Pancreas (tissue), 10 donors: ENCODE measurements at regions not wholly inside any gene's neighbourhood (a gene's known extent, or its start where the extent isn't known, plus 50 kb on each side); places are given as distances from the start of the nearest gene placed in this dataset.
"Not testable (repeated sequence)": the region's sequence is repeated elsewhere in the genome, so short reads cannot be mapped to it uniquely, and the experiment has no call there.

Source experiments
- ATAC-seq, 4 donors: fragments of 200-7000 bp; cut with Tn5 transposase; one replicate each; pipeline versions ENCODE4 v1.8.0 to v1.9.1; 2020; ENCODE audit warnings: mild to moderate bottlenecking in 4 of 4, moderate library complexity in 4 of 4
- DNase-seq, 6 donors: peaks; one replicate each; pipeline ENCODE4 v3.0.0-alpha.2; 2020
- FAIRE-seq: peaks from 2 replicates; lab custom pipeline; 2012; peaks lifted over from hg19 to GRCh38; lab: Jason Lieb, UNC
- H3K27ac ChIP-seq, 4 donors: fragments of 200-600 bp; sonication (generic); 1 replicate in 3 of 4; 2 replicates in 1 of 4; pipeline versions ENCODE4 v1.5.0 to v1.8.0; 2020
- H3K27me3 ChIP-seq, 4 donors: fragments of 200-600 bp; one replicate each; pipeline ENCODE4 v1.8.0; 2021
- H3K36me3 ChIP-seq, 3 donors: fragments of 200-600 bp; sonication (generic) in 1 of 3; one replicate each; pipeline versions ENCODE4 v1.5.0 to v1.8.0; 2020 to 2021
- H3K4me1 ChIP-seq, 3 donors: fragments of 200-600 bp; one replicate each; pipeline ENCODE4 v1.8.0; 2021
- H3K4me3 ChIP-seq, 4 donors: fragments of 200-600 bp; sonication (generic) in 2 of 4; one replicate each; pipeline versions ENCODE4 v1.5.0 to v1.8.0; 2020 to 2021
- H3K9me3 ChIP-seq, 4 donors: fragments of 200-600 bp; one replicate each; pipeline ENCODE4 v1.8.0; 2021
- CTCF ChIP-seq, 4 donors: fragments of 200-600 bp; sonication (generic) in 3 of 4; IDR thresholded peaks; one replicate each; pipeline versions ENCODE4 v1.5.0 to v1.8.0; 2021; ENCODE audit warnings: antibody characterized with exemption in 4 of 4
- WGBS, 2 donors: extraction: QIAGEN DNeasy Blood & Tissue Kit; methylation state at CpG; one replicate each; pipeline ENCODE4 v1.1.7; 2013; 5-methylcytosine and 5-hydroxymethylcytosine counted together
- intact Hi-C, 3 donors: fragments of 100-400 bp; cut with DNase I; formaldehyde crosslinking; loops; one replicate each; pipeline versions ENCODE4 v1.11.1 to v1.14.2; 2022
- donor health status: healthy with polysubstance abuse.
- donor health status: DM: no; HTN: no; CAD: no; lungs with moderate emphysema.
- donor health status: DM: no; HTN: no; CAD: no.
- donor health status: control.
- donor health status: control.
- donor health status: Bipolar disorder and iron deficiency.
- donor health status: DM: yes; HTN: yes; CAD: no.
- donor health status: DM: no; HTN: no; CAD: no.
- donor health status: DM: no; HTN: no; CAD: no.
- donor health status: DM: yes; HTN: yes; CAD: no.

- ATAC-seq, result no peak
- no peak overlapping the region for H3K4me3 ChIP-seq
- no peaks in the 10 kb centered on the region for H3K36me3 ChIP-seq
- 33 to 41% methylated on average over 2 of the region's 2 CpGs for WGBS, 2 donors
- no peak for TF ChIP-seq CTCF (IDR thresholded peaks at IDR 0.05)
- FAIRE-seq, result no peak
- DNase-seq, result no peak
- H3K4me1 ChIP-seq, result no peaks in the 10 kb centered on the region
- H3K27ac ChIP-seq, result no peak overlapping the region
- H3K27me3 ChIP-seq, result no peaks in the 10 kb centered on the region
- no peaks in the 10 kb centered on the region for H3K9me3 ChIP-seq
- intact Hi-C loops, result no loop called here
These were observed 710.7 kb downstream of the STPG2 start for GRCh38 chr4:97432551-97432950.

GRCh38 chr4:97437998-97438705 is 705.1 kb downstream of the STPG2 start:
- intact Hi-C loops, FAIRE-seq: not testable (repeated sequence)

GRCh38 chr4:97453186-97453585 is 690.1 kb downstream of the STPG2 start:
- ATAC-seq, result no peak

More at GRCh38 chr4:97437998-97438705, 705.1 kb downstream of the STPG2 start:
- 89 to 93% methylated on average over 21 of the region's 21 CpGs for WGBS, 2 donors
- DNase-seq, result peak in 1 of 6 donors; percentile 53
- not testable (repeated sequence) for ATAC-seq, H3K4me3 ChIP-seq, H3K27me3 ChIP-seq, H3K9me3 ChIP-seq, H3K27ac ChIP-seq, H3K36me3 ChIP-seq, H3K4me1 ChIP-seq

GRCh38 chr4:97457253-97457652 is 686.0 kb downstream of the STPG2 start:
- FAIRE-seq (no peak), ATAC-seq (peak; percentile 35 to 87 (median 56)), DNase-seq (no peak)
- TF ChIP-seq CTCF (IDR thresholded peaks at IDR 0.05), result no peak
- Histone ChIP-seq H3K36me3 (no peaks in the 10 kb centered on the region), H3K27me3 (no peaks in the 10 kb centered on the region), H3K27ac (no peak overlapping the region), H3K9me3 (no peaks in the 10 kb centered on the region), H3K4me3 (no peak overlapping the region), H3K4me1 (no peaks in the 10 kb centered on the region)
- WGBS, 2 donors, result 11 to 13% methylated on average over 1 of the region's 1 CpG
- intact Hi-C loops, result no loop called here

More at GRCh38 chr4:97453186-97453585, 690.1 kb downstream of the STPG2 start:
- no peak overlapping the region for H3K4me3 ChIP-seq
- no peaks in the 10 kb centered on the region for H3K9me3 ChIP-seq
- 76 to 89% methylated on average over 6 of the region's 6 CpGs for WGBS, 2 donors
- H3K4me1 ChIP-seq, result no peaks in the 10 kb centered on the region
- FAIRE-seq (no peak), DNase-seq (peak in 1 of 6 donors; percentile 41)
- intact Hi-C loops, result no loop called here
- no peak for TF ChIP-seq CTCF (IDR thresholded peaks at IDR 0.05)
- H3K36me3 ChIP-seq, result no peaks in the 10 kb centered on the region
- H3K27me3 ChIP-seq, result no peaks in the 10 kb centered on the region
- H3K27ac ChIP-seq, result no peak overlapping the region

GRCh38 chr4:97468272-97468671 is 675.0 kb downstream of the STPG2 start:
- intact Hi-C loops, result no loop called here
- no peaks in the 10 kb centered on the region for H3K36me3 ChIP-seq
- H3K4me1 ChIP-seq, result no peaks in the 10 kb centered on the region
- H3K27me3 ChIP-seq, result no peaks in the 10 kb centered on the region
- TF ChIP-seq CTCF (IDR thresholded peaks at IDR 0.05), result no peak
- H3K27ac ChIP-seq, result no peak overlapping the region
- FAIRE-seq (no peak), DNase-seq (no peak), ATAC-seq (no peak)
- WGBS, 2 donors, result 69 to 71% methylated on average over 5 of the region's 5 CpGs
- H3K4me3 ChIP-seq, result no peak overlapping the region
- no peaks in the 10 kb centered on the region for H3K9me3 ChIP-seq
